ENCODE measurements at regions not wholly inside any gene's neighbourhood (a gene's known extent, or its start where the extent isn't known, plus 50 kb on each side); places are given as distances from the start of the nearest gene placed in this dataset.

GRCh38 chr13:65911546-65912193, 1318.5 kb downstream of the PCDH9 start:
- TF ChIP-seq CTCF (IDR thresholded peaks at IDR 0.05) (no peak), POLR2A (IDR thresholded peaks at IDR 0.05) (no peak), POLR2AphosphoS5 (IDR thresholded peaks at IDR 0.05) (no peak), EP300 (IDR thresholded peaks at IDR 0.05) (no peak)

Measured in suprapubic skin (tissue), 4 donors.